ENCODE measurements at regions not wholly inside any gene's neighbourhood (a gene's known extent, or its start where the extent isn't known, plus 50 kb on each side); places are given as distances from the start of the nearest gene placed in this dataset.
"Not testable (repeated sequence)": the region's sequence is repeated elsewhere in the genome, so short reads cannot be mapped to it uniquely, and the experiment has no call there.

GRCh38 chr7:149978944-149979343 lies 105.2 kb downstream of the ATP6V0E2 start:
- H3K4me3 ChIP-seq (ENCODE audit: low read depth, low read length); DNase-seq (ENCODE audit: low read depth, low spot score); in situ Hi-C loops (cut with HindIII; ENCODE audit: low sequenced_read_pairs): not testable (repeated sequence)

GRCh38 chr7:149982537-149983112 lies 108.9 kb downstream of the ATP6V0E2 start:
- DNase-seq (ENCODE audit: low read depth, low spot score); in situ Hi-C loops (cut with HindIII; ENCODE audit: low sequenced_read_pairs): not testable (repeated sequence)

GRCh38 chr7:149986866-149987265 lies 113.1 kb downstream of the ATP6V0E2 start:
- DNase-seq (ENCODE audit: low read depth, low spot score); in situ Hi-C loops (cut with HindIII; ENCODE audit: low sequenced_read_pairs); H3K4me3 ChIP-seq (ENCODE audit: low read depth, low read length): not testable (repeated sequence)

More at GRCh38 chr7:149982537-149983112, 108.9 kb downstream of the ATP6V0E2 start:
- H3K4me3 ChIP-seq (ENCODE audit: low read depth, low read length) = not testable (repeated sequence)

GRCh38 chr7:149991652-149992302 lies 118.0 kb downstream of the ATP6V0E2 start:
- in situ Hi-C loops (cut with HindIII; ENCODE audit: low sequenced_read_pairs); H3K4me3 ChIP-seq (ENCODE audit: low read depth, low read length); DNase-seq (ENCODE audit: low read depth, low spot score): not testable (repeated sequence)

GRCh38 chr7:149992366-149992765 lies 118.6 kb downstream of the ATP6V0E2 start:
- in situ Hi-C loops (cut with HindIII; ENCODE audit: low sequenced_read_pairs); DNase-seq (ENCODE audit: low read depth, low spot score); H3K4me3 ChIP-seq (ENCODE audit: low read depth, low read length): not testable (repeated sequence)

- in situ Hi-C loops (cut with HindIII; ENCODE audit: low sequenced_read_pairs); DNase-seq (ENCODE audit: low read depth, low spot score); H3K4me3 ChIP-seq (ENCODE audit: low read depth, low read length): not testable (repeated sequence)
Measured at GRCh38 chr7:149995369-149996026, 121.7 kb downstream of the ATP6V0E2 start.

- DNase-seq (ENCODE audit: low read depth, low spot score); in situ Hi-C loops (cut with HindIII; ENCODE audit: low sequenced_read_pairs); H3K4me3 ChIP-seq (ENCODE audit: low read depth, low read length): not testable (repeated sequence)
Measured at GRCh38 chr7:150000780-150001599, 127.2 kb downstream of the ATP6V0E2 start.

- in situ Hi-C loops (cut with HindIII; ENCODE audit: low sequenced_read_pairs) = no loop called here
Measured at GRCh38 chr7:150003304-150003810, 129.6 kb downstream of the ATP6V0E2 start.

GRCh38 chr7:150003973-150004372 lies 130.2 kb downstream of the ATP6V0E2 start:
- DNase-seq (ENCODE audit: low read depth, low spot score); in situ Hi-C loops (cut with HindIII; ENCODE audit: low sequenced_read_pairs); H3K4me3 ChIP-seq (ENCODE audit: low read depth, low read length): not testable (repeated sequence)

More at GRCh38 chr7:150003304-150003810, 129.6 kb downstream of the ATP6V0E2 start:
- no peak overlapping the region for H3K4me3 ChIP-seq (ENCODE audit: low read depth, low read length)
- TF ChIP-seq CTCF (IDR thresholded peaks at IDR 0.05; ENCODE audit: low read depth, low read length) = no peak
- no peak for DNase-seq (ENCODE audit: low read depth, low spot score)

GRCh38 chr7:150004843-150005242 lies 131.1 kb downstream of the ATP6V0E2 start:
- DNase-seq (ENCODE audit: low read depth, low spot score); in situ Hi-C loops (cut with HindIII; ENCODE audit: low sequenced_read_pairs): not testable (repeated sequence)

GRCh38 chr7:150009620-150010303 lies 136.0 kb downstream of the ATP6V0E2 start:
- DNase-seq (ENCODE audit: low read depth, low spot score); in situ Hi-C loops (cut with HindIII; ENCODE audit: low sequenced_read_pairs); H3K4me3 ChIP-seq (ENCODE audit: low read depth, low read length): not testable (repeated sequence)

More at GRCh38 chr7:150004843-150005242, 131.1 kb downstream of the ATP6V0E2 start:
- H3K4me3 ChIP-seq (ENCODE audit: low read depth, low read length) = not testable (repeated sequence)

GRCh38 chr7:150016651-150017189 lies 143.0 kb downstream of the ATP6V0E2 start:
- in situ Hi-C loops (cut with HindIII; ENCODE audit: low sequenced_read_pairs); H3K4me3 ChIP-seq (ENCODE audit: low read depth, low read length); DNase-seq (ENCODE audit: low read depth, low spot score): not testable (repeated sequence)

GRCh38 chr7:150020210-150020609 lies 146.4 kb downstream of the ATP6V0E2 start:
- DNase-seq (ENCODE audit: low read depth, low spot score); H3K4me3 ChIP-seq (ENCODE audit: low read depth, low read length); in situ Hi-C loops (cut with HindIII; ENCODE audit: low sequenced_read_pairs): not testable (repeated sequence)

- H3K4me3 ChIP-seq (ENCODE audit: low read depth, low read length); DNase-seq (ENCODE audit: low read depth, low spot score); in situ Hi-C loops (cut with HindIII; ENCODE audit: low sequenced_read_pairs): not testable (repeated sequence)
Measured at GRCh38 chr7:150024550-150025490, 151.1 kb downstream of the ATP6V0E2 start.
